Right renal cortex interstitium (tissue), 3 donors: ENCODE measurements at regions not wholly inside any gene's neighbourhood (a gene's known extent, or its start where the extent isn't known, plus 50 kb on each side); places are given as distances from the start of the nearest gene placed in this dataset.
"Not testable (repeated sequence)": the region's sequence is repeated elsewhere in the genome, so short reads cannot be mapped to it uniquely, and the experiment has no call there.

Source experiments
- DNase-seq, 3 donors: peaks; one replicate each; pipeline ENCODE4 v3.0.0-alpha.2; 2013; ENCODE audit warnings: low read depth in 3 of 3, low spot score in 2 of 3

GRCh38 chr15:70602834-70603560 lies 160.4 kb downstream of the UACA start:
- no peak for DNase-seq

DNA sequence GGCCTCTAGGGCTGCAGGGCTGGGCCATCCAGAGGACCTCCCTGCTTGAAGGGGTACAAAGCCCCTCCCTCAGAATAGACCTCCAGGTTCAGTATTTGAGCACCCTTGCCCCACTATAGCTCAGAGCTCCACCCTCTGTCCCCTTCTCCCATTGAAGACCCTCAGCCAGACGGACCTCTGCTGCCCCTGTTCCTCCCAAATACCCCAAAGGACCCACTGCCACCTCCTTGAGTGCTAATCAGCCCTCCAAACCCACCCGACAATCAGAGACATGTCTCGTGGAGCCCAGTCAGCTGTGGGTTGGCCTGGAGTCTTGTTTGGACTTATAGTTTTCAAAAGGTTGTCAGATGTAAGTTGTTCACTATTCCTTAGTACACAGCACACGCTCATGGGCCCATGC lies 161.1 kb downstream of the UACA start:
- DNase-seq, result no peak

DNA sequence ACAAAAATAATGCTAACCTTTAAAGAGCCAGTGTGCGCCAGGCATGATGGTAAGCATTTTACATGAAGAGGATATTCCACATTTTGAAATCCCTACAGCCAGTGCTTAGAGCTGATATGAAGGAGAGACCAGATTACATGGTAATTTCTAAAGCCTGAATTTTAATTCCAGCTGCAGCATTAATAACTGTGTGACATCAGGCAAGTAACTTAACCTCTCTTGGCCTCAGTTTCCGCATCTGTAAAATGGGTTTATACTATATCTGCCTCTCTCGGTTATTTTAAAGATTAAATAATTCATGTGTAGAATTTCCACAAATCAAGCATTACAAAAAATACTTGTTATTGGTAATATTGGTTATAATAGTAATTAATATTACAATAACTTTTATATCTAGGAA lies 165.4 kb downstream of the UACA start:
- DNase-seq, result no peak

- no peak for DNase-seq
These were observed 166.2 kb downstream of the UACA start for GRCh38 chr15:70597056-70597603.

DNA sequence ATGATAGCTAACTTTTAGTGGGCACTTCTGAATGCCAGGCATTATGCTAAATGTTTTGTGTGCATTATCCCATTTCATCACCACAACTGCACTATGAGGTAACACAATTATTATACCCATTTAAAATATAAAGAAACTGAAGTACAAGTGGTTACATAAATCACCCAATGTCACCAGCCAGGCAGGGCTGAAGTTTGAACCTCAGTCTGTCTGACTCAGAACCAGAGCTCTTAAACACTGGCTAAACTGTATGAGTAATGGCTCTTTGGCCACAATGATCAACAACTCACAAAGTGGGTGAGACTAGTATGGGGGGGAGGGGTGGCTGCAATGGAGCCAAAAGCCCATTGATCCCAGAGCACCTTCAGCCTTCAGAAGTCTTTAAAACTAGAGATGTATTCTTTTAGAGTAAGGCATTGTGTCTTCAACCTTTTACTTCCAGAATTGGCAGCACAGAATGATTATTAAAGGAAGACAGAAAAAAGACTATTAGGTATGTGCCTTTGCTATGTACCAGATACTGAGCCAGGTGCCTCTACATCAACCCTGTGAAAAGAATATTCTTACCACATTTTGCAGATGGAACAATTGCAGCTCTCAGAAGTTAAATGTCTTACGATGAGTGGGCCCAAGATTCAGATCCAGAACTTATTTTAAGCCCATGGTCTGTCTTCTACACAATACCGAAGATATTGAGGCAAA lies 166.9 kb downstream of the UACA start:
- DNase-seq, result no peak

DNA sequence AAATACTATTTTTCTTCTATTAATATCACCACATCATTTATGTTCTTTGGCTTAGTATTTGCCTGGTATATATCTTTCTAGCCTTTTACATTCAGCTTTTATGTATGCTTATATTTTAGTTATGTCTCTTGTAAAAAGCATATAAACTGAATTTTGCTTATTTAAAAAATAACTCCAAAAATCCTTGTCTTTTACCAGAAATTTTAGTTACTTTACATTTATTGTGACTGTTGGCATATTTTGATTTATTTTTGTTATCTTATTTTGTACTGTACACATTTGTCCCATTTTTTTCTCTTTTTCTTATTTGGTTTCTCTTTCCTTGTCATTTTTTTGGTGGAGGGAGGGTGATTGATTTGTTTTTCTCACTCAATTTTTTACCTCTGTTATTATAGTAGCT lies 169.6 kb downstream of the UACA start:
- no peak for DNase-seq

GRCh38 chr15:70589728-70590127 lies 173.6 kb downstream of the UACA start:
- DNase-seq, result no peak

GRCh38 chr15:70589221-70589620 lies 174.1 kb downstream of the UACA start:
- DNase-seq, result no peak

DNA sequence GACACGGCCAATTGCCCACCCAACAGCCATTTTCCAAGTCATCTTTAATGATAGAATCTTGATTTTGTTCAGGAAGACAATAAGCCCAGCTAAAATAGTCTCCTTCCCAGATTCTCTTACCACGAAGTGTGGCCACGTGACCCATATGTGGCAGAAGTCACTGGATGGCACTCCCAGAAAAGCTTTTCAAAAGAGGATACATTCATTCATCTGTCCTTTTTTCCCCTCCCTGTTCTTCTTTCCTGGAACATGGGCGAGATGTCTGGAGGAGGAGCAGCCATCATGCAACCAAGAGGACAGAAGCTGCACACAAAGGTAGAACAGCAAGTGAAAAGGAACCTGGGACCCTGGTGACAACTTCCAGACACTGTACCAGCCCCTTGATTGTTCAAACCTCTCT lies 174.7 kb downstream of the UACA start:
- DNase-seq, result no peak

GRCh38 chr15:70587896-70588567 lies 175.3 kb downstream of the UACA start:
- no peak for DNase-seq

- DNase-seq, result not testable (repeated sequence)
These were observed 176.2 kb downstream of the UACA start for GRCh38 chr15:70587012-70587634.

DNA sequence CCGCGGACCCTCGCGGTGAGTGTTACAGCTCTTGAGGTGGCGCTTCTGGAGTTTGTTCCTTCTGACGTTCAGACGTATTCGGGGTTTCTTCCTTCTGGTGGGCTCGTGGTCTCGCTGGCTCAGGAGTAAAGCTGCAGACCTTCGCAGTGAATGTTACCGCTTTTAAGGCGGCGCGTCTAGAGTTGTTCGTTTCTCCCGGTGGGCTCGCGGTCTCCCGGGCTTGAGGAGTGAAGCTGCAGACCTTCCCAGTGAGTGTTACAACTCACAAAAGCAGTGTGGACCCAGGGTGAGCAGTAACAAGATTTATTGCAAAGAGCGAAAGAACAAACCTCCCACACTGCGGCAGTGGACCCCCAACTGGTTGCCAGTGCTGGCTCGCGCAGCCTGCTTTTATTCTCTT lies 177.1 kb downstream of the UACA start:
- DNase-seq, result no peak

DNA sequence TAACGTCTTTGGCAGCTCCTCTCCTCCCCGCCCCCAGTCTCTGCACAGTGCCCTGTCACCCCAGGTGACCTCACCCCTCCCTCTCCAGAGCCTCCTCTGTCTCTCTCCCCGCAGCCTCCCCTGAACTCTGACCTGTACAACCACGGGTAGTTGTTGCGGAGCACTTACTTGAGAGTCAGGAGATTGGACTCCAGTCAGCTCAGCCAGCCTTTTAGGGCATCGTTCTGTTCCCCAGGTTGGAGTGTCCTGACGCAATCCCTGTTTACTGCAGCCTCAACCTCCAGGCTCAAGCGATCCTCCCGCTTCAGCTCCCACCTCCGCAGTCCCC lies 177.7 kb downstream of the UACA start:
- no peak for DNase-seq

- DNase-seq, result no peak
These were observed 178.3 kb downstream of the UACA start for GRCh38 chr15:70584838-70585706.

- DNase-seq, result no peak
These were observed 178.9 kb downstream of the UACA start for GRCh38 chr15:70584441-70584837.

GRCh38 chr15:70583006-70583405 lies 180.4 kb downstream of the UACA start:
- no peak for DNase-seq

- DNase-seq, result no peak
These were observed 181.0 kb downstream of the UACA start for GRCh38 chr15:70582143-70582945.

GRCh38 chr15:70580958-70581357 lies 182.4 kb downstream of the UACA start:
- no peak for DNase-seq

GRCh38 chr15:70580286-70580685 lies 183.1 kb downstream of the UACA start:
- no peak for DNase-seq

- DNase-seq, result no peak
These were observed 183.6 kb downstream of the UACA start for GRCh38 chr15:70579766-70580165.
